ENCODE measurements at regions not wholly inside any gene's neighbourhood (a gene's known extent, or its start where the extent isn't known, plus 50 kb on each side); places are given as distances from the start of the nearest gene placed in this dataset.

DNA sequence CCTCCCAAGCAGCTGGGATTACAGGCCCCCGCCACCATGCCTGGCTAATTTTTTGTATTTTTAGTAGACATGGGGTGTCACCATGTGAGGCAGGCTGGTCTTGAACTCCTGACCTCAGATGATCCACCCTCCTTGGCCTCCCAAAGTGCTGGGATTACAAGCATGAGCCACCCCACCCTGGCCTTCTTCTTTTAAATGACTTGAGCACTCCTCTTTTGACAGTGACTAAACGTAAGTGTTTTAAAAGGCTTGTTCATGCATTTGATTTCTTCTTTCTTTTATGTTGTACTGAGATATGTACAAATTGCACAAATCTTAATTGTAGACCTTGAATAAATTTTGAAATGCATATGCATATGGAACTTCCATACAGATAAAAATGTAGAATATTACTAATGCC, 337.9 kb downstream of the CETN3 start:
- TF ChIP-seq, protein P1, sequence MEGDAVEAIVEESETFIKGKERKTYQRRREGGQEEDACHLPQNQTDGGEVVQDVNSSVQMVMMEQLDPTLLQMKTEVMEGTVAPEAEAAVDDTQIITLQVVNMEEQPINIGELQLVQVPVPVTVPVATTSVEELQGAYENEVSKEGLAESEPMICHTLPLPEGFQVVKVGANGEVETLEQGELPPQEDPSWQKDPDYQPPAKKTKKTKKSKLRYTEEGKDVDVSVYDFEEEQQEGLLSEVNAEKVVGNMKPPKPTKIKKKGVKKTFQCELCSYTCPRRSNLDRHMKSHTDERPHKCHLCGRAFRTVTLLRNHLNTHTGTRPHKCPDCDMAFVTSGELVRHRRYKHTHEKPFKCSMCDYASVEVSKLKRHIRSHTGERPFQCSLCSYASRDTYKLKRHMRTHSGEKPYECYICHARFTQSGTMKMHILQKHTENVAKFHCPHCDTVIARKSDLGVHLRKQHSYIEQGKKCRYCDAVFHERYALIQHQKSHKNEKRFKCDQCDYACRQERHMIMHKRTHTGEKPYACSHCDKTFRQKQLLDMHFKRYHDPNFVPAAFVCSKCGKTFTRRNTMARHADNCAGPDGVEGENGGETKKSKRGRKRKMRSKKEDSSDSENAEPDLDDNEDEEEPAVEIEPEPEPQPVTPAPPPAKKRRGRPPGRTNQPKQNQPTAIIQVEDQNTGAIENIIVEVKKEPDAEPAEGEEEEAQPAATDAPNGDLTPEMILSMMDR (IDR thresholded peaks at IDR 0.05): no peak
- H3K27me3 ChIP-seq: no peaks in the 10 kb centered on the region
- no peak for DNase-seq
- H3K4me1 ChIP-seq: no peaks in the 10 kb centered on the region
- intact Hi-C loops (cut with DNase I): no loop called here
- no peak overlapping the region for H3K4me3 ChIP-seq
- no peak for ATAC-seq
- no peaks in the 10 kb centered on the region for H3K36me3 ChIP-seq
- no peaks in the 10 kb centered on the region for H3K9me3 ChIP-seq
- no peak overlapping the region for H3K27ac ChIP-seq

DNA sequence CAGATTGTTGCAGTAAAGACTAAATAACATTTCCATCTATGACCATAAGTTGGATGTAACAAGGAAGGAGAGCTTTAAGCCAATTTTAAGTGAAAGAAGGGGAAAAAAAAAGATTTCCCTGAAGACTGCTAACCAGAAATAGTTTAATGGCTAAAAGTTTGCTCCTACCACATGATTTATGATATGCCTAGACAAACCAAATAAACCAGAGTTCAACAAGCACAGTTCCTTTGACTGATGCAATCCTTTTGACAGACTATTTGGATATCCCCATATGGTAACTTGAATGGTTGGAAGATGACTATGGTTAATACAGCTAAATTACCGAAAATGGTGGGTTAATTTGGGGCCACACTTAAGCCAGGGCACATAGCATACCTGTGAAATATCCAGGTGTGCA, 338.5 kb downstream of the CETN3 start:
- ATAC-seq (no peak), DNase-seq (no peak)
- Histone ChIP-seq H3K9me3 (no peaks in the 10 kb centered on the region), H3K36me3 (no peaks in the 10 kb centered on the region), H3K4me3 (no peak overlapping the region), H3K27me3 (no peaks in the 10 kb centered on the region), H3K4me1 (no peaks in the 10 kb centered on the region), H3K27ac (no peak overlapping the region)
- intact Hi-C loops (cut with DNase I): no loop called here
- TF ChIP-seq, protein P1 (IDR thresholded peaks at IDR 0.05): no peak

DNA sequence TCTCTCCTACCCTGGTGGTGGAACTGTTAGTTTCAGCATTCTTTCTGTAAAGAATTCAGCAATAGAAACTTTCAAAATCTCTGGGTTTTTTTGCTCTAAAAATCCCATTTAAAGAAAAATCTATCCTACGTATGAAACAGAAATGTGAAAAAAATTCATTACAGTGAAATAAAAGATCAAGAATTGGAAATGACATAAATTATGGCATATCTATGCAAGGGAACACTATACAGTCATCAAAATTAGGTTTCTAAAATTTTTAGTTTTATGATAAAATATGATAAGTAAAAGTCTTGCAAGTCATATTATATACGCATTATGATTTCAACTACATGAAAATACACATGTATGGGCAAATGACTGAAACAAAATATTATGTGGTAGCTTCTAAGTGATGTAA, 342.6 kb downstream of the CETN3 start:
- intact Hi-C loops (cut with DNase I): no loop called here
- Histone ChIP-seq H3K27me3 (no peaks in the 10 kb centered on the region), H3K9me3 (no peaks in the 10 kb centered on the region), H3K27ac (no peak overlapping the region), H3K36me3 (no peaks in the 10 kb centered on the region), H3K4me1 (no peaks in the 10 kb centered on the region), H3K4me3 (no peak overlapping the region)
- no peak for ATAC-seq
- DNase-seq: no peak
- TF ChIP-seq, protein P1 (IDR thresholded peaks at IDR 0.05): no peak

DNA sequence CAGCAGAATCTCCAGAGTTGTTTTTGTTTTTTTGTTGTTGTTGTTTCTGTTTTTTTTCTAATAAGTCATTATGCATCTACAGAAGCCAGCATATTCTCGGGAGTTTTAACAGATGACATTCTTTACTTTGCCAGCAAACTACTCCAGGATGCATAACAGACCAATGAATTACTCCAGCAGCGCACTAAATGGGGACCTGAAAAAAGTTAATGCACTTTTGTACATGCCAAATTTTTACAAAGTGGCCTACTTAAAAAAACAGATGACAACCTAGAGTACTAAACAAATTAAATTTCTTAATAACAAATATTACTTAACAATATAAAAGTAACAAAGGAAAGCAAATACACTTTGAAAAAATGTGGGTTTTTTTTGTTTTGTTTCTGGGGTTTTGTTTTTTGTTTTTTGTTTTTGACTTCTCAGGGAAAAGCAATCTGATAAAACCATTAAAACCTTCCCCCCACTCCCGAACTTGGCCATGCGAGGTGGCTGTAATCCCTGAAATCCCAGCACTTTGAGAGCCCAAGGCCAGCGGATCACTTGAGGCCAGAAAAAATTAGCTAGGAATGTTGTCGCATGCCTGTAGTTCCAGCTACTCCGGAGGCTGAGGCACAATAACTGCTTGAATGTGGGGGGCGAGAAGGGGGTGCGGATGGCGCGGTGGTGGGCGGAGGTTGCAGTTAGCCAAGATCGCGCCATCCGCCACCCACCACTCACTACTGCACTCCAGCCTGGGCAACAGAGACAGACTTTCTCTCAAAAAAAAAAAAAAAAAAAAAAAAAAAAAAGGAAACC, 352.4 kb downstream of the CETN3 start:
- H3K27ac ChIP-seq: no peak overlapping the region
- ATAC-seq (no peak), DNase-seq (no peak)
- H3K4me1 ChIP-seq: no peaks in the 10 kb centered on the region
- H3K4me3 ChIP-seq: no peak overlapping the region
- no peaks in the 10 kb centered on the region for H3K9me3 ChIP-seq
- TF ChIP-seq, protein P1 (IDR thresholded peaks at IDR 0.05): no peak
- H3K36me3 ChIP-seq: no peaks in the 10 kb centered on the region
- no peaks in the 10 kb centered on the region for H3K27me3 ChIP-seq
- intact Hi-C loops (cut with DNase I): no loop called here

DNA sequence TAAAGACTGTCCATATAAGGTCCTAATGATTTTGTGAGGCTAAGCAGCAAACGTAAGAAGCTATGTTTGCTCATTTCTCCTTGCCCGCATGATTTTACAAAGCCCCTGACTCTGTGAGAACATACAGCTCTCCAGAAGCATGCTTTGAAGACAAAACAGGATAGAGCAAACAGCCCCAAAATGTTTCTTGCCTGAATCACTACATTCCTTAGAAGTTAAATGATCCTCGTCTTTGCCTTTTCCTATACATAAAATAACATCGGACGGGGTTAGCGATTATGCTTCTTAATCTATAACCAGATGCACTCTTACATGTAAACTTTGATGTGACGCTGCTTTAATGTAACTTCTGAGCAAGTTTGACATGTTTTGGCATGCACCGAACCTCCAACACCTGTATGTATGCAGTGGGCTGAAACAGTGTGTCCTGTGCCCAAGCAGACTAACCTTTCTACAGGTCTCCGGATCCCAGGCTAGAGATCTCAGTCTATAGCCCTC, 353.7 kb downstream of the CETN3 start:
- TF ChIP-seq, protein P1 (IDR thresholded peaks at IDR 0.05): no peak
- ATAC-seq (no peak), DNase-seq (no peak)
- Histone ChIP-seq H3K27ac (no peak overlapping the region), H3K9me3 (no peaks in the 10 kb centered on the region), H3K4me1 (no peaks in the 10 kb centered on the region), H3K27me3 (no peaks in the 10 kb centered on the region), H3K36me3 (no peaks in the 10 kb centered on the region), H3K4me3 (no peak overlapping the region)
- intact Hi-C loops (cut with DNase I): no loop called here
